Hepatic stellate cell (primary cell): ENCODE measurements at regions not wholly inside any gene's neighbourhood (a gene's known extent, or its start where the extent isn't known, plus 50 kb on each side); places are given as distances from the start of the nearest gene placed in this dataset.

ENCODE experiments used
- DNase-seq: peaks from one replicate; pipeline ENCODE4 v3.0.0; 2011; ENCODE audit warnings: low spot score

- DNase-seq, result no peak
These were observed 137.3 kb downstream of the TWIST2 start for GRCh38 chr2:238985041-238985729.

- DNase-seq, result no peak
These were observed 138.1 kb downstream of the TWIST2 start for GRCh38 chr2:238985931-238986446.

GRCh38 chr2:238986491-238987351, 138.8 kb downstream of the TWIST2 start:
- no peak for DNase-seq

GRCh38 chr2:238987352-238987981, 139.6 kb downstream of the TWIST2 start:
- no peak for DNase-seq

- no peak for DNase-seq
These were observed 140.2 kb downstream of the TWIST2 start for GRCh38 chr2:238988105-238988504.

- DNase-seq, result no peak
These were observed 140.9 kb downstream of the TWIST2 start for GRCh38 chr2:238988752-238989151.

GRCh38 chr2:238989484-238989883, 141.6 kb downstream of the TWIST2 start:
- DNase-seq, result no peak

GRCh38 chr2:238994432-238994831, 146.5 kb downstream of the TWIST2 start:
- no peak for DNase-seq

- no peak for DNase-seq
These were observed 147.0 kb downstream of the TWIST2 start for GRCh38 chr2:238994876-238995275.

- DNase-seq, result no peak
These were observed 147.7 kb downstream of the TWIST2 start for GRCh38 chr2:238995634-238996033.

GRCh38 chr2:238996331-238997136, 148.6 kb downstream of the TWIST2 start:
- no peak for DNase-seq

- DNase-seq, result no peak
These were observed 149.2 kb downstream of the TWIST2 start for GRCh38 chr2:238997137-238997390.

GRCh38 chr2:238997684-238998083, 149.8 kb downstream of the TWIST2 start:
- DNase-seq, result no peak
